ENCODE measurements at regions not wholly inside any gene's neighbourhood (a gene's known extent, or its start where the extent isn't known, plus 50 kb on each side); places are given as distances from the start of the nearest gene placed in this dataset.
A peak's percentile ranks its signal among the peaks of the same experiment; 100 is the strongest.

GRCh38 chr10:20608503-20608902 lies 288.6 kb downstream of the NEBL start:
- H4K8ac ChIP-seq (ENCODE audit: low read depth, low read length) = no peak overlapping the region
- no peak overlapping the region for H3K9ac ChIP-seq (ENCODE audit: low read depth, low read length, poor library complexity)
- no peaks in the 10 kb centered on the region for H3K79me1 ChIP-seq (ENCODE audit: low read depth, low read length)
- H3K4me2 ChIP-seq (ENCODE audit: insufficient read depth, low read length, poor library complexity, severe bottlenecking) = no peak overlapping the region
- H3K14ac ChIP-seq (ENCODE audit: low read length) = no peak overlapping the region
- no peak overlapping the region for H3K18ac ChIP-seq (ENCODE audit: low read length)
- H2BK15ac ChIP-seq (ENCODE audit: low read length) = no peak overlapping the region
- no peak overlapping the region for H2AK5ac ChIP-seq (ENCODE audit: low read depth, low read length)
- no peak overlapping the region for H2BK5ac ChIP-seq (ENCODE audit: low read length)
- no peaks in the 10 kb centered on the region for H3K4me1 ChIP-seq (ENCODE audit: control insufficient read depth in 2 of 2, insufficient read depth in 1 of 2, low read depth in 1 of 2, low read length in 2 of 2)
- no peak for DNase-seq (ENCODE audit: low spot score)
- no peak overlapping the region for H2AFZ ChIP-seq (ENCODE audit: low read length)
- no peak overlapping the region for H2BK12ac ChIP-seq (ENCODE audit: low read length)
- H4K91ac ChIP-seq (ENCODE audit: low read depth, low read length, poor library complexity) = no peak overlapping the region
- no peak overlapping the region for H3K4ac ChIP-seq (ENCODE audit: low read length)
- no peak overlapping the region for H3K27ac ChIP-seq (replicated peaks; ENCODE audit: low read length)
- H2BK120ac ChIP-seq (ENCODE audit: low read depth, low read length) = no peak overlapping the region
- H3K36me3 ChIP-seq (replicated peaks in 1 of 2; ENCODE audit: control insufficient read depth in 2 of 2, insufficient read depth in 2 of 2, low read length in 2 of 2) = no peaks in the 10 kb centered on the region
- H3K23ac ChIP-seq (ENCODE audit: low read depth, low read length, poor library complexity) = no peak overlapping the region
- no peaks in the 10 kb centered on the region for H3K27me3 ChIP-seq (ENCODE audit: control insufficient read depth in 3 of 3, insufficient read depth in 3 of 3, low read depth in 1 of 3, low read length in 3 of 3)
- H3K9me3 ChIP-seq (replicated peaks in 1 of 2; ENCODE audit: control insufficient read depth in 2 of 2, insufficient read depth in 1 of 2, low read depth in 1 of 2, low read length in 2 of 2) = no peaks in the 10 kb centered on the region
- no peak overlapping the region for H3K4me3 ChIP-seq (ENCODE audit: low read length in 2 of 2)

GRCh38 chr10:20606985-20607384 lies 290.1 kb downstream of the NEBL start:
- Histone ChIP-seq H2BK15ac (ENCODE audit: low read length) (no peak overlapping the region), H2BK120ac (ENCODE audit: low read depth, low read length) (no peak overlapping the region), H3K14ac (ENCODE audit: low read length) (no peak overlapping the region), H2BK12ac (ENCODE audit: low read length) (no peak overlapping the region), H3K4ac (ENCODE audit: low read length) (no peak overlapping the region), H3K36me3 (replicated peaks in 1 of 2; ENCODE audit: control insufficient read depth in 2 of 2, insufficient read depth in 2 of 2, low read length in 2 of 2) (no peaks in the 10 kb centered on the region), H3K23ac (ENCODE audit: low read depth, low read length, poor library complexity) (no peak overlapping the region), H4K91ac (ENCODE audit: low read depth, low read length, poor library complexity) (no peak overlapping the region), H3K27ac (replicated peaks; ENCODE audit: low read length) (no peak overlapping the region), H2AK5ac (ENCODE audit: low read depth, low read length) (no peak overlapping the region), H3K79me1 (ENCODE audit: low read depth, low read length) (no peaks in the 10 kb centered on the region), H2BK5ac (ENCODE audit: low read length) (no peak overlapping the region), H3K18ac (ENCODE audit: low read length) (no peak overlapping the region), H3K9me3 (replicated peaks in 1 of 2; ENCODE audit: control insufficient read depth in 2 of 2, insufficient read depth in 1 of 2, low read depth in 1 of 2, low read length in 2 of 2) (no peaks in the 10 kb centered on the region), H2AFZ (ENCODE audit: low read length) (no peak overlapping the region), H4K8ac (ENCODE audit: low read depth, low read length) (no peak overlapping the region), H3K9ac (ENCODE audit: low read depth, low read length, poor library complexity) (no peak overlapping the region), H3K4me2 (ENCODE audit: insufficient read depth, low read length, poor library complexity, severe bottlenecking) (no peak overlapping the region), H3K27me3 (ENCODE audit: control insufficient read depth in 3 of 3, insufficient read depth in 3 of 3, low read depth in 1 of 3, low read length in 3 of 3) (no peaks in the 10 kb centered on the region), H3K4me1 (ENCODE audit: control insufficient read depth in 2 of 2, insufficient read depth in 1 of 2, low read depth in 1 of 2, low read length in 2 of 2) (no peaks in the 10 kb centered on the region), H3K4me3 (ENCODE audit: low read length in 2 of 2) (no peak overlapping the region)
- WGBS, 2 donors (ENCODE audit: extremely low coverage in 2 of 2, insufficient read length in 2 of 2, insufficient replicate concordance in 1 of 2) = no CpG with 5 or more reads among the region's 5 CpGs
- DNase-seq (ENCODE audit: low spot score) = no peak

GRCh38 chr10:20601941-20602461 lies 295.1 kb downstream of the NEBL start:
- DNase-seq (ENCODE audit: low spot score) = no peak

GRCh38 chr10:20598590-20598989 lies 298.5 kb downstream of the NEBL start:
- WGBS, 2 donors (ENCODE audit: extremely low coverage in 2 of 2, insufficient read length in 2 of 2, insufficient replicate concordance in 1 of 2) = no CpG with 5 or more reads among the region's 3 CpGs
- H2BK15ac ChIP-seq (ENCODE audit: low read length) = no peak overlapping the region
- no peak overlapping the region for H4K8ac ChIP-seq (ENCODE audit: low read depth, low read length)
- no peak overlapping the region for H4K91ac ChIP-seq (ENCODE audit: low read depth, low read length, poor library complexity)
- H3K9me3 ChIP-seq (replicated peaks in 1 of 2; ENCODE audit: control insufficient read depth in 2 of 2, insufficient read depth in 1 of 2, low read depth in 1 of 2, low read length in 2 of 2) = no peaks in the 10 kb centered on the region
- no peaks in the 10 kb centered on the region for H3K36me3 ChIP-seq (replicated peaks in 1 of 2; ENCODE audit: control insufficient read depth in 2 of 2, insufficient read depth in 2 of 2, low read length in 2 of 2)
- no peak overlapping the region for H2BK5ac ChIP-seq (ENCODE audit: low read length)
- no peak overlapping the region for H3K23ac ChIP-seq (ENCODE audit: low read depth, low read length, poor library complexity)
- H2AFZ ChIP-seq (ENCODE audit: low read length) = peak overlapping the region; percentile 84
- no peak overlapping the region for H3K4ac ChIP-seq (ENCODE audit: low read length)
- no peak overlapping the region for H2BK120ac ChIP-seq (ENCODE audit: low read depth, low read length)
- no peak overlapping the region for H3K4me2 ChIP-seq (ENCODE audit: insufficient read depth, low read length, poor library complexity, severe bottlenecking)
- no peak overlapping the region for H3K4me3 ChIP-seq (ENCODE audit: low read length in 2 of 2)
- no peak overlapping the region for H3K9ac ChIP-seq (ENCODE audit: low read depth, low read length, poor library complexity)
- peaks cover 6 to 34% of the 10 kb centered on the region in 2 donors for H3K4me1 ChIP-seq (ENCODE audit: control insufficient read depth in 2 of 2, insufficient read depth in 1 of 2, low read depth in 1 of 2, low read length in 2 of 2)
- H2BK12ac ChIP-seq (ENCODE audit: low read length) = no peak overlapping the region
- no peak overlapping the region for H3K18ac ChIP-seq (ENCODE audit: low read length)
- H3K79me1 ChIP-seq (ENCODE audit: low read depth, low read length) = no peaks in the 10 kb centered on the region
- H3K27ac ChIP-seq (replicated peaks; ENCODE audit: low read length) = no peak overlapping the region
- H2AK5ac ChIP-seq (ENCODE audit: low read depth, low read length) = no peak overlapping the region
- no peak overlapping the region for H3K14ac ChIP-seq (ENCODE audit: low read length)
- H3K27me3 ChIP-seq (ENCODE audit: control insufficient read depth in 3 of 3, insufficient read depth in 3 of 3, low read depth in 1 of 3, low read length in 3 of 3) = no peaks in the 10 kb centered on the region
- DNase-seq (ENCODE audit: low spot score) = no peak

More at GRCh38 chr10:20601941-20602461, 295.1 kb downstream of the NEBL start:
- Histone ChIP-seq H3K14ac (ENCODE audit: low read length) (no peak overlapping the region), H4K8ac (ENCODE audit: low read depth, low read length) (no peak overlapping the region), H3K9ac (ENCODE audit: low read depth, low read length, poor library complexity) (no peak overlapping the region), H3K79me1 (ENCODE audit: low read depth, low read length) (no peaks in the 10 kb centered on the region), H2BK12ac (ENCODE audit: low read length) (no peak overlapping the region), H3K27me3 (ENCODE audit: control insufficient read depth in 3 of 3, insufficient read depth in 3 of 3, low read depth in 1 of 3, low read length in 3 of 3) (no peaks in the 10 kb centered on the region), H3K4me3 (ENCODE audit: low read length in 2 of 2) (no peak overlapping the region), H3K4me2 (ENCODE audit: insufficient read depth, low read length, poor library complexity, severe bottlenecking) (no peak overlapping the region), H2BK5ac (ENCODE audit: low read length) (no peak overlapping the region), H2BK15ac (ENCODE audit: low read length) (no peak overlapping the region), H3K4ac (ENCODE audit: low read length) (no peak overlapping the region), H3K36me3 (replicated peaks in 1 of 2; ENCODE audit: control insufficient read depth in 2 of 2, insufficient read depth in 2 of 2, low read length in 2 of 2) (no peaks in the 10 kb centered on the region), H4K91ac (ENCODE audit: low read depth, low read length, poor library complexity) (no peak overlapping the region), H3K4me1 (ENCODE audit: control insufficient read depth in 2 of 2, insufficient read depth in 1 of 2, low read depth in 1 of 2, low read length in 2 of 2) (peaks cover 4 to 17% of the 10 kb centered on the region in 2 donors), H2AK5ac (ENCODE audit: low read depth, low read length) (no peak overlapping the region), H3K18ac (ENCODE audit: low read length) (peak overlapping the region; percentile 27), H3K27ac (replicated peaks; ENCODE audit: low read length) (no peak overlapping the region), H2BK120ac (ENCODE audit: low read depth, low read length) (no peak overlapping the region), H3K23ac (ENCODE audit: low read depth, low read length, poor library complexity) (no peak overlapping the region), H3K9me3 (replicated peaks in 1 of 2; ENCODE audit: control insufficient read depth in 2 of 2, insufficient read depth in 1 of 2, low read depth in 1 of 2, low read length in 2 of 2) (no peaks in the 10 kb centered on the region), H2AFZ (ENCODE audit: low read length) (no peak overlapping the region)
- WGBS, 2 donors (ENCODE audit: extremely low coverage in 2 of 2, insufficient read length in 2 of 2, insufficient replicate concordance in 1 of 2) = no CpG with 5 or more reads among the region's 1 CpG

Data from neuronal stem cell (in vitro differentiated cells).